ENCODE measurements at regions not wholly inside any gene's neighbourhood (a gene's known extent, or its start where the extent isn't known, plus 50 kb on each side); places are given as distances from the start of the nearest gene placed in this dataset.
"Not testable (repeated sequence)": the region's sequence is repeated elsewhere in the genome, so short reads cannot be mapped to it uniquely, and the experiment has no call there.

- TF ChIP-seq POLR2A (IDR thresholded peaks at IDR 0.05; ENCODE audit: low read depth, low read length) = no peak
- no peak for DNase-seq (ENCODE audit: insufficient read length, low spot score)
- no peak for FAIRE-seq
Measured at GRCh38 chr13:66128692-66129269, 1101.4 kb downstream of the PCDH9 start.

GRCh38 chr13:66128201-66128600, 1101.9 kb downstream of the PCDH9 start:
- no peak for TF ChIP-seq POLR2A (IDR thresholded peaks at IDR 0.05; ENCODE audit: low read depth, low read length)
- FAIRE-seq = no peak
- no peak for DNase-seq (ENCODE audit: insufficient read length, low spot score)

GRCh38 chr13:66117563-66117962, 1112.6 kb downstream of the PCDH9 start:
- no peak for DNase-seq (ENCODE audit: insufficient read length, low spot score)
- TF ChIP-seq POLR2A (IDR thresholded peaks at IDR 0.05; ENCODE audit: low read depth, low read length) = no peak
- no peak for FAIRE-seq

- no peak for DNase-seq (ENCODE audit: insufficient read length, low spot score)
- no peak for FAIRE-seq
- no peak for TF ChIP-seq POLR2A (IDR thresholded peaks at IDR 0.05; ENCODE audit: low read depth, low read length)
Measured at GRCh38 chr13:66113882-66114526, 1116.1 kb downstream of the PCDH9 start.

- DNase-seq (ENCODE audit: insufficient read length, low spot score) (no peak), FAIRE-seq (no peak)
- TF ChIP-seq POLR2A (IDR thresholded peaks at IDR 0.05; ENCODE audit: low read depth, low read length) = no peak
Measured at GRCh38 chr13:66111628-66112027, 1118.5 kb downstream of the PCDH9 start.

GRCh38 chr13:66106246-66106645, 1123.9 kb downstream of the PCDH9 start:
- no peak for DNase-seq (ENCODE audit: insufficient read length, low spot score)
- FAIRE-seq = no peak
- TF ChIP-seq POLR2A (IDR thresholded peaks at IDR 0.05; ENCODE audit: low read depth, low read length) = no peak

GRCh38 chr13:66102864-66103263, 1127.3 kb downstream of the PCDH9 start:
- TF ChIP-seq POLR2A (IDR thresholded peaks at IDR 0.05; ENCODE audit: low read depth, low read length) = no peak
- FAIRE-seq (no peak), DNase-seq (ENCODE audit: insufficient read length, low spot score) (no peak)

- no peak for DNase-seq (ENCODE audit: insufficient read length, low spot score)
- FAIRE-seq = no peak
- no peak for TF ChIP-seq POLR2A (IDR thresholded peaks at IDR 0.05; ENCODE audit: low read depth, low read length)
Measured at GRCh38 chr13:66099825-66100224, 1130.3 kb downstream of the PCDH9 start.

GRCh38 chr13:66098931-66099628, 1131.1 kb downstream of the PCDH9 start:
- FAIRE-seq = no peak
- no peak for DNase-seq (ENCODE audit: insufficient read length, low spot score)
- TF ChIP-seq POLR2A (IDR thresholded peaks at IDR 0.05; ENCODE audit: low read depth, low read length) = no peak

GRCh38 chr13:66089711-66090110, 1140.4 kb downstream of the PCDH9 start:
- DNase-seq (ENCODE audit: insufficient read length, low spot score) = no peak
- FAIRE-seq = no peak
- TF ChIP-seq POLR2A (IDR thresholded peaks at IDR 0.05; ENCODE audit: low read depth, low read length) = no peak

GRCh38 chr13:66087269-66087710, 1142.8 kb downstream of the PCDH9 start:
- DNase-seq (ENCODE audit: insufficient read length, low spot score) = no peak
- no peak for FAIRE-seq
- no peak for TF ChIP-seq POLR2A (IDR thresholded peaks at IDR 0.05; ENCODE audit: low read depth, low read length)

- TF ChIP-seq POLR2A (IDR thresholded peaks at IDR 0.05; ENCODE audit: low read depth, low read length) = no peak
- DNase-seq (ENCODE audit: insufficient read length, low spot score) (no peak), FAIRE-seq (no peak)
Measured at GRCh38 chr13:66077132-66077689, 1152.9 kb downstream of the PCDH9 start.

GRCh38 chr13:66076417-66076816, 1153.7 kb downstream of the PCDH9 start:
- DNase-seq (ENCODE audit: insufficient read length, low spot score) = no peak
- no peak for FAIRE-seq
- TF ChIP-seq POLR2A (IDR thresholded peaks at IDR 0.05; ENCODE audit: low read depth, low read length) = no peak

- TF ChIP-seq POLR2A (IDR thresholded peaks at IDR 0.05; ENCODE audit: low read depth, low read length) = no peak
- DNase-seq (ENCODE audit: insufficient read length, low spot score) = no peak
- FAIRE-seq = no peak
Measured at GRCh38 chr13:66074018-66074615, 1156.0 kb downstream of the PCDH9 start.

GRCh38 chr13:66072097-66072496, 1158.0 kb downstream of the PCDH9 start:
- not testable (repeated sequence) for DNase-seq (ENCODE audit: insufficient read length, low spot score); FAIRE-seq

Measured in H54 (cell line).